Muscle layer of colon (tissue), 2 donors: ENCODE measurements at regions not wholly inside any gene's neighbourhood (a gene's known extent, or its start where the extent isn't known, plus 50 kb on each side); places are given as distances from the start of the nearest gene placed in this dataset.

ENCODE experiments used
- H3K27ac ChIP-seq: one replicate; pipeline ENCODE4 v1.7.0; 2013; ENCODE audit warnings: low read depth, mild to moderate bottlenecking, low read length, moderate library complexity
- H3K27me3 ChIP-seq, 2 donors: one replicate each; pipeline ENCODE4 v1.7.0; 2013; ENCODE audit warnings: low read length in 2 of 2, mild to moderate bottlenecking in 2 of 2; ENCODE audit not compliant: insufficient read depth in 2 of 2, control insufficient read depth in 1 of 2
- H3K36me3 ChIP-seq: one replicate; pipeline ENCODE4 v1.7.0; 2013; ENCODE audit warnings: mild to moderate bottlenecking, low read length; ENCODE audit not compliant: insufficient read depth
- H3K4me1 ChIP-seq: one replicate; pipeline ENCODE4 v1.7.0; 2013; ENCODE audit warnings: mild to moderate bottlenecking, low read length; ENCODE audit not compliant: insufficient read depth
- H3K4me3 ChIP-seq, 2 donors: one replicate each; pipeline ENCODE4 v1.7.0; 2013; ENCODE audit warnings: low read length in 2 of 2, low read depth in 1 of 2, mild to moderate bottlenecking in 1 of 2, moderate library complexity in 1 of 2
- H3K9ac ChIP-seq: one replicate; pipeline ENCODE4 v1.7.0; 2013; ENCODE audit warnings: low read length
- H3K9me3 ChIP-seq: one replicate; pipeline ENCODE4 v1.7.0; 2013; ENCODE audit warnings: mild to moderate bottlenecking, low read length
- donor health status: abdominal sarcoma.
- donor health status: Adenocarcinoma of cecum.

GRCh38 chr12:127861406-127861805 is 405.6 kb upstream of the TMEM132C start:
- Histone ChIP-seq H3K9me3 (no peaks in the 10 kb centered on the region), H3K27ac (no peak overlapping the region), H3K4me1 (no peaks in the 10 kb centered on the region), H3K36me3 (no peaks in the 10 kb centered on the region), H3K4me3 (no peak overlapping the region), H3K27me3 (no peaks in the 10 kb centered on the region), H3K9ac (no peak overlapping the region)

GRCh38 chr12:127873306-127873705 is 393.7 kb upstream of the TMEM132C start:
- Histone ChIP-seq H3K4me1 (no peaks in the 10 kb centered on the region), H3K27ac (no peak overlapping the region), H3K9me3 (no peaks in the 10 kb centered on the region), H3K9ac (no peak overlapping the region), H3K27me3 (no peaks in the 10 kb centered on the region), H3K4me3 (no peak overlapping the region), H3K36me3 (no peaks in the 10 kb centered on the region)

- Histone ChIP-seq H3K27me3 (no peaks in the 10 kb centered on the region), H3K27ac (no peak overlapping the region), H3K4me3 (no peak overlapping the region)
These were observed 385.4 kb upstream of the TMEM132C start for GRCh38 chr12:127881371-127882140.

GRCh38 chr12:127883013-127883412 is 384.0 kb upstream of the TMEM132C start:
- Histone ChIP-seq H3K27ac (no peak overlapping the region), H3K4me1 (no peaks in the 10 kb centered on the region)

More at GRCh38 chr12:127881371-127882140, 385.4 kb upstream of the TMEM132C start:
- Histone ChIP-seq H3K36me3 (no peaks in the 10 kb centered on the region), H3K9me3 (no peaks in the 10 kb centered on the region), H3K4me1 (no peaks in the 10 kb centered on the region), H3K9ac (no peak overlapping the region)

GRCh38 chr12:127885954-127886750 is 380.8 kb upstream of the TMEM132C start:
- Histone ChIP-seq H3K4me3 (no peak overlapping the region), H3K9me3 (no peaks in the 10 kb centered on the region), H3K27ac (no peak overlapping the region), H3K9ac (no peak overlapping the region), H3K4me1 (peaks cover 10% of the 10 kb centered on the region), H3K27me3 (no peaks in the 10 kb centered on the region), H3K36me3 (no peaks in the 10 kb centered on the region)

More at GRCh38 chr12:127883013-127883412, 384.0 kb upstream of the TMEM132C start:
- Histone ChIP-seq H3K36me3 (no peaks in the 10 kb centered on the region), H3K9ac (no peak overlapping the region), H3K27me3 (no peaks in the 10 kb centered on the region), H3K4me3 (no peak overlapping the region), H3K9me3 (no peaks in the 10 kb centered on the region)

GRCh38 chr12:127886827-127887226 is 380.1 kb upstream of the TMEM132C start:
- Histone ChIP-seq H3K9ac (no peak overlapping the region), H3K36me3 (no peaks in the 10 kb centered on the region), H3K27ac (no peak overlapping the region), H3K27me3 (no peaks in the 10 kb centered on the region), H3K9me3 (no peaks in the 10 kb centered on the region), H3K4me1 (peaks cover 10% of the 10 kb centered on the region), H3K4me3 (no peak overlapping the region)

- H3K4me3 ChIP-seq, result no peak overlapping the region
- no peaks in the 10 kb centered on the region for H3K9me3 ChIP-seq
- H3K27me3 ChIP-seq, result no peaks in the 10 kb centered on the region
- no peak overlapping the region for H3K27ac ChIP-seq
- H3K36me3 ChIP-seq, result no peaks in the 10 kb centered on the region
- H3K9ac ChIP-seq, result no peak overlapping the region
- peaks cover 10% of the 10 kb centered on the region for H3K4me1 ChIP-seq
These were observed 377.8 kb upstream of the TMEM132C start for GRCh38 chr12:127888943-127889719.

- H3K4me1 ChIP-seq, result peaks cover 3% of the 10 kb centered on the region
- H3K9ac ChIP-seq, result no peak overlapping the region
- no peak overlapping the region for H3K4me3 ChIP-seq
- H3K9me3 ChIP-seq, result no peaks in the 10 kb centered on the region
- no peaks in the 10 kb centered on the region for H3K27me3 ChIP-seq
- no peak overlapping the region for H3K27ac ChIP-seq
- no peaks in the 10 kb centered on the region for H3K36me3 ChIP-seq
These were observed 372.9 kb upstream of the TMEM132C start for GRCh38 chr12:127893895-127894609.

DNA sequence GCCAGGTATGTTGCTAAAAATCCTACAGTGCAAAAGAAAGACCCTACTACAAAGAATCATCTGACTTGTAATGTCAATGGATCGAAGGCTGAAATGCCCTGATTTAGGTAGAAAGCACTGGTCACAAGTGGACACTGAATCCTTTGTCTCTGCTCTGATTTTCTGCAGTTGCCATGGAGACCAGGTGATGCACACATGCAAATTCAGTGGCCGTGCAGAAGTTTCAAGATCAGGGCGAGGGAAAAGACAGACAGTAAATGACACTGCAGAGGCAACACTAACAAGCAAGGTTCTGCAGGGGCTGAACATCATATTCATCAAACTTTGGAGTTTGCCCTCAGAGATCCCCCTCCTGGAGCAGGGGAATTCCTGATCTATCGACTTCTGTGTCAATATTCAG is 370.3 kb upstream of the TMEM132C start:
- no peak overlapping the region for H3K27ac ChIP-seq
- H3K27me3 ChIP-seq, result no peaks in the 10 kb centered on the region
- no peak overlapping the region for H3K9ac ChIP-seq
- no peak overlapping the region for H3K4me3 ChIP-seq
- H3K4me1 ChIP-seq, result no peaks in the 10 kb centered on the region
- no peaks in the 10 kb centered on the region for H3K9me3 ChIP-seq
- no peaks in the 10 kb centered on the region for H3K36me3 ChIP-seq

GRCh38 chr12:127898616-127899015 is 368.4 kb upstream of the TMEM132C start:
- Histone ChIP-seq H3K4me3 (no peak overlapping the region), H3K27ac (no peak overlapping the region), H3K27me3 (no peaks in the 10 kb centered on the region), H3K9me3 (no peaks in the 10 kb centered on the region), H3K9ac (no peak overlapping the region), H3K36me3 (no peaks in the 10 kb centered on the region), H3K4me1 (no peaks in the 10 kb centered on the region)

GRCh38 chr12:127899971-127900370 is 367.0 kb upstream of the TMEM132C start:
- no peaks in the 10 kb centered on the region for H3K27me3 ChIP-seq
- no peaks in the 10 kb centered on the region for H3K36me3 ChIP-seq
- H3K9me3 ChIP-seq, result no peaks in the 10 kb centered on the region
- no peak overlapping the region for H3K27ac ChIP-seq
- no peak overlapping the region for H3K9ac ChIP-seq
- no peak overlapping the region for H3K4me3 ChIP-seq
- no peaks in the 10 kb centered on the region for H3K4me1 ChIP-seq
